ENCODE measurements at regions not wholly inside any gene's neighbourhood (a gene's known extent, or its start where the extent isn't known, plus 50 kb on each side); places are given as distances from the start of the nearest gene placed in this dataset.

DNA sequence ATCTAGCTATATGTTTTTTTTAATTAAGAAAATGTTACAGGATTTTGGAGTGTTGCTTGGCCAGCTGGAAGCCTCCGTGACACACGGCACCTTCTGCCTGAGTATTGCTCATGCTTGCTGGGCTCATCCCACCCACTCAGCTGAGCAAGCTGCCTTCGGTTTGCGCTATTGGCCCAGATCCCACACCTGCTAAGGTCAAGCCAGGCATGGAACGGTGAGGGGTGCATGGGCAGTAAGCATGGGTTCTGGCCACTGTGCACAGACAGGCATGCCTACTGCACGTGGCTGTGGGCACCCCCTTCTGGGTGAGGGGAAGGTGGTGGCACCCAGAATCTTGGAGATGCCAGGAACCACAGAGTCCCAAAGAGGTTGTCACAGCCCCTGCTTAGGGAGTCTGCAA is 1178.4 kb upstream of the PCDH7 start:
- TF ChIP-seq, protein P1, sequence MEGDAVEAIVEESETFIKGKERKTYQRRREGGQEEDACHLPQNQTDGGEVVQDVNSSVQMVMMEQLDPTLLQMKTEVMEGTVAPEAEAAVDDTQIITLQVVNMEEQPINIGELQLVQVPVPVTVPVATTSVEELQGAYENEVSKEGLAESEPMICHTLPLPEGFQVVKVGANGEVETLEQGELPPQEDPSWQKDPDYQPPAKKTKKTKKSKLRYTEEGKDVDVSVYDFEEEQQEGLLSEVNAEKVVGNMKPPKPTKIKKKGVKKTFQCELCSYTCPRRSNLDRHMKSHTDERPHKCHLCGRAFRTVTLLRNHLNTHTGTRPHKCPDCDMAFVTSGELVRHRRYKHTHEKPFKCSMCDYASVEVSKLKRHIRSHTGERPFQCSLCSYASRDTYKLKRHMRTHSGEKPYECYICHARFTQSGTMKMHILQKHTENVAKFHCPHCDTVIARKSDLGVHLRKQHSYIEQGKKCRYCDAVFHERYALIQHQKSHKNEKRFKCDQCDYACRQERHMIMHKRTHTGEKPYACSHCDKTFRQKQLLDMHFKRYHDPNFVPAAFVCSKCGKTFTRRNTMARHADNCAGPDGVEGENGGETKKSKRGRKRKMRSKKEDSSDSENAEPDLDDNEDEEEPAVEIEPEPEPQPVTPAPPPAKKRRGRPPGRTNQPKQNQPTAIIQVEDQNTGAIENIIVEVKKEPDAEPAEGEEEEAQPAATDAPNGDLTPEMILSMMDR (IDR thresholded peaks at IDR 0.05): no peak
- no peak for TF ChIP-seq POLR2A (IDR thresholded peaks at IDR 0.05)
